ENCODE measurements at regions not wholly inside any gene's neighbourhood (a gene's known extent, or its start where the extent isn't known, plus 50 kb on each side); places are given as distances from the start of the nearest gene placed in this dataset.

DNA sequence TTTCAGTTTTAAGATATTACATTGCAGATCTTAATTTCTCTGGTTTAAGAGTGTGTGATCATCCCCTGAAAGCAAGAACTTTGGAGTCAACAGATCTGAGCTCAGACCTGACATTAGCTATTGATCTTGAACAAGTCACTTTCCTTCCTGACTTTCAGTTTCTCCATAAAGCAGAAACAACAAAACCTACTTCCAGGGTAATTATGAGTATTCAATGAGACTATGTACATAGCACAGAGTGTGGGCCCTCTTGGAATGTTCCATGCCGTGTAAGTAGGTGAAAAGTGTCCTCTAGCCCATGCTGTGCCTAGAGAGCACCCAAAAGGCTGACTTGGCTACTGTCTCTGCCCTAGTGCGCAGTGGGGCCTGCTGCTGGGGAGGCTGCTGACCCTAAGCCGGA lies 188.0 kb upstream of the RPL34 start:
- TF ChIP-seq GATA3 (IDR thresholded peaks at IDR 0.05; ENCODE audit: low read depth, low read length): no peak
- no peak for TF ChIP-seq GATA2 (IDR thresholded peaks at IDR 0.05; ENCODE audit: low read depth, low read length)

All from SH-SY5Y (cell line).